Thymus (tissue), 11 donors: ENCODE measurements at regions not wholly inside any gene's neighbourhood (a gene's known extent, or its start where the extent isn't known, plus 50 kb on each side); places are given as distances from the start of the nearest gene placed in this dataset.

Source experiments
- DNase-seq, 9 donors: peaks; one replicate each; pipeline ENCODE4 v3.0.0-alpha.2; 2013; ENCODE audit warnings: low spot score in 9 of 9, low read depth in 6 of 9, missing footprints in 1 of 9
- H3K27ac ChIP-seq, 2 donors: one replicate each; pipeline ENCODE4 v1.5.1; 2013; ENCODE audit warnings: control low read depth in 1 of 2, low read depth in 1 of 2, low read length in 1 of 2, mild to moderate bottlenecking in 1 of 2, moderate library complexity in 1 of 2
- H3K27me3 ChIP-seq, 2 donors: one replicate each; pipeline ENCODE4 v1.5.1; 2013; ENCODE audit warnings: low read length in 1 of 2; ENCODE audit not compliant: control insufficient read depth in 2 of 2, insufficient read depth in 1 of 2
- H3K36me3 ChIP-seq, 2 donors: one replicate each; pipeline ENCODE4 v1.5.1; 2013; ENCODE audit warnings: low read length in 1 of 2, mild to moderate bottlenecking in 1 of 2, moderate library complexity in 1 of 2; ENCODE audit not compliant: control insufficient read depth in 2 of 2, insufficient read depth in 2 of 2
- H3K4me1 ChIP-seq, 2 donors: one replicate each; pipeline ENCODE4 v1.5.1; 2013; ENCODE audit warnings: low read length in 2 of 2; ENCODE audit not compliant: control insufficient read depth in 2 of 2, insufficient read depth in 2 of 2
- H3K4me3 ChIP-seq, 2 donors: one replicate each; pipeline ENCODE4 v1.5.1; 2013; ENCODE audit warnings: low read length in 2 of 2, control low read depth in 1 of 2, mild to moderate bottlenecking in 1 of 2
- H3K9me3 ChIP-seq, 2 donors: one replicate each; pipeline ENCODE4 v1.5.1; 2013; ENCODE audit warnings: low read length in 1 of 2, mild to moderate bottlenecking in 1 of 2; ENCODE audit not compliant: control insufficient read depth in 2 of 2, insufficient read depth in 1 of 2
- WGBS: extraction: QIAGEN DNeasy Blood & Tissue Kit; methylation state at CpG from one replicate; pipeline ENCODE4 v1.1.7; 2013; 5-methylcytosine and 5-hydroxymethylcytosine counted together
- donor health status: healthy.

- H3K27me3 ChIP-seq = no peaks in the 10 kb centered on the region
- no peak overlapping the region for H3K4me3 ChIP-seq
- no peaks in the 10 kb centered on the region for H3K9me3 ChIP-seq
- DNase-seq = no peak
- 91% methylated on average over 3 of the region's 3 CpGs for WGBS
- no peaks in the 10 kb centered on the region for H3K36me3 ChIP-seq
- no peak overlapping the region for H3K27ac ChIP-seq
- H3K4me1 ChIP-seq = no peaks in the 10 kb centered on the region
Measured at GRCh38 chr5:155471027-155471426, 457.5 kb downstream of the KIF4B start.

GRCh38 chr5:155472780-155473179, 459.2 kb downstream of the KIF4B start:
- no peak for DNase-seq
- Histone ChIP-seq H3K27me3 (no peaks in the 10 kb centered on the region), H3K4me1 (no peaks in the 10 kb centered on the region), H3K36me3 (no peaks in the 10 kb centered on the region), H3K9me3 (no peaks in the 10 kb centered on the region), H3K27ac (no peak overlapping the region), H3K4me3 (no peak overlapping the region)
- 83% methylated on average over 2 of the region's 2 CpGs for WGBS

GRCh38 chr5:155475318-155475717, 461.8 kb downstream of the KIF4B start:
- H3K27ac ChIP-seq = no peak overlapping the region
- 65% methylated on average over 2 of the region's 2 CpGs for WGBS

GRCh38 chr5:155480731-155481131, 467.2 kb downstream of the KIF4B start:
- no peaks in the 10 kb centered on the region for H3K4me1 ChIP-seq
- 94% methylated on average over 2 of the region's 2 CpGs for WGBS
- H3K27me3 ChIP-seq = no peaks in the 10 kb centered on the region
- DNase-seq = no peak
- no peaks in the 10 kb centered on the region for H3K9me3 ChIP-seq
- no peak overlapping the region for H3K27ac ChIP-seq
- no peaks in the 10 kb centered on the region for H3K36me3 ChIP-seq
- H3K4me3 ChIP-seq = no peak overlapping the region

More at GRCh38 chr5:155475318-155475717, 461.8 kb downstream of the KIF4B start:
- no peak for DNase-seq
- Histone ChIP-seq H3K9me3 (no peaks in the 10 kb centered on the region), H3K4me1 (no peaks in the 10 kb centered on the region), H3K27me3 (no peaks in the 10 kb centered on the region), H3K4me3 (no peak overlapping the region), H3K36me3 (no peaks in the 10 kb centered on the region)

- WGBS = 94% methylated on average over 1 of the region's 1 CpG
Measured at GRCh38 chr5:155481182-155481581, 467.6 kb downstream of the KIF4B start.

GRCh38 chr5:155482428-155482827, 468.9 kb downstream of the KIF4B start:
- Histone ChIP-seq H3K27me3 (no peaks in the 10 kb centered on the region), H3K4me1 (no peaks in the 10 kb centered on the region), H3K36me3 (no peaks in the 10 kb centered on the region), H3K4me3 (no peak overlapping the region), H3K9me3 (no peaks in the 10 kb centered on the region), H3K27ac (no peak overlapping the region)
- DNase-seq = no peak

More at GRCh38 chr5:155481182-155481581, 467.6 kb downstream of the KIF4B start:
- Histone ChIP-seq H3K36me3 (no peaks in the 10 kb centered on the region), H3K27ac (no peak overlapping the region), H3K27me3 (no peaks in the 10 kb centered on the region), H3K4me3 (no peak overlapping the region), H3K9me3 (no peaks in the 10 kb centered on the region), H3K4me1 (no peaks in the 10 kb centered on the region)
- no peak for DNase-seq

GRCh38 chr5:155485386-155485785, 471.8 kb downstream of the KIF4B start:
- 82% methylated on average over 2 of the region's 2 CpGs for WGBS
- no peak overlapping the region for H3K4me3 ChIP-seq
- no peaks in the 10 kb centered on the region for H3K4me1 ChIP-seq
- no peak overlapping the region for H3K27ac ChIP-seq
- no peaks in the 10 kb centered on the region for H3K36me3 ChIP-seq
- no peak for DNase-seq
- H3K27me3 ChIP-seq = no peaks in the 10 kb centered on the region
- no peaks in the 10 kb centered on the region for H3K9me3 ChIP-seq

GRCh38 chr5:155489949-155490348, 476.4 kb downstream of the KIF4B start:
- Histone ChIP-seq H3K9me3 (no peaks in the 10 kb centered on the region), H3K4me1 (no peaks in the 10 kb centered on the region), H3K36me3 (no peaks in the 10 kb centered on the region), H3K27me3 (no peaks in the 10 kb centered on the region), H3K4me3 (no peak overlapping the region), H3K27ac (no peak overlapping the region)
- no peak for DNase-seq

- 92% methylated on average over 2 of the region's 2 CpGs for WGBS
- H3K36me3 ChIP-seq = no peaks in the 10 kb centered on the region
- H3K9me3 ChIP-seq = no peaks in the 10 kb centered on the region
- H3K27ac ChIP-seq = no peak overlapping the region
- no peak overlapping the region for H3K4me3 ChIP-seq
- H3K4me1 ChIP-seq = no peaks in the 10 kb centered on the region
- no peaks in the 10 kb centered on the region for H3K27me3 ChIP-seq
- DNase-seq = no peak
Measured at GRCh38 chr5:155492191-155492590, 478.6 kb downstream of the KIF4B start.

GRCh38 chr5:155504606-155505005, 491.1 kb downstream of the KIF4B start:
- H3K27ac ChIP-seq = no peak overlapping the region
- H3K27me3 ChIP-seq = no peaks in the 10 kb centered on the region
- no peak for DNase-seq
- H3K36me3 ChIP-seq = no peaks in the 10 kb centered on the region
- no peak overlapping the region for H3K4me3 ChIP-seq
- H3K9me3 ChIP-seq = no peaks in the 10 kb centered on the region
- H3K4me1 ChIP-seq = no peaks in the 10 kb centered on the region
- 78% methylated on average over 1 of the region's 1 CpG for WGBS
